Loucy (cell line): ENCODE measurements at regions not wholly inside any gene's neighbourhood (a gene's known extent, or its start where the extent isn't known, plus 50 kb on each side); places are given as distances from the start of the nearest gene placed in this dataset.

Source experiments
- H2AFZ ChIP-seq: fragments of 200-600 bp; sonication (generic); 2 replicates; pipeline ENCODE4 v1.6.0; 2016; ENCODE audit warnings: antibody characterized with exemption, mild to moderate bottlenecking, low read length, moderate library complexity
- H3F3A ChIP-seq: fragments of 200-600 bp; 2 replicates; pipeline ENCODE4 v1.6.0; 2016; ENCODE audit warnings: antibody characterized with exemption, low read depth, mild to moderate bottlenecking
- H3K27me3 ChIP-seq: fragments of 200-600 bp; sonication (generic); 2 replicates; pipeline ENCODE4 v1.6.1; 2014; ENCODE audit warnings: low read length, mild to moderate bottlenecking; ENCODE audit not compliant: insufficient read depth, poor library complexity, severe bottlenecking
- H3K36me3 ChIP-seq: fragments of 200-600 bp; sonication (generic); 2 replicates; pipeline ENCODE4 v1.6.1; 2016; ENCODE audit warnings: low read length; ENCODE audit not compliant: insufficient read depth
- H3K4me1 ChIP-seq: fragments of 200-600 bp; sonication (generic); 2 replicates; pipeline ENCODE4 v1.5.1; 2014; ENCODE audit warnings: low read length, mild to moderate bottlenecking; ENCODE audit not compliant: insufficient read depth, poor library complexity, severe bottlenecking
- H3K4me2 ChIP-seq: fragments of 200-600 bp; sonication (generic); 2 replicates; pipeline ENCODE4 v1.6.0; 2014; ENCODE audit warnings: antibody characterized with exemption, low read length, low read depth, mild to moderate bottlenecking; ENCODE audit not compliant: poor library complexity, severe bottlenecking
- H3K4me3 ChIP-seq: fragments of 200-600 bp; sonication (generic); 2 replicates; pipeline ENCODE4 v1.5.1; 2014; ENCODE audit warnings: low read length, mild to moderate bottlenecking, mixed read lengths; ENCODE audit not compliant: poor library complexity, severe bottlenecking
- H3K79me2 ChIP-seq: fragments of 200-600 bp; sonication (generic); 2 replicates; pipeline ENCODE4 v1.6.1; 2014; ENCODE audit warnings: low read length; ENCODE audit not compliant: insufficient read depth
- H3K9ac ChIP-seq: fragments of 200-600 bp; sonication (generic); 2 replicates; pipeline ENCODE4 v1.6.0; 2014; ENCODE audit warnings: mild to moderate bottlenecking, low read depth, low read length, moderate library complexity; ENCODE audit not compliant: poor library complexity, severe bottlenecking
- H3K9me2 ChIP-seq: fragments of 200-600 bp; sonication (generic); replicated peaks from 2 replicates; pipeline ENCODE4 v1.6.1; 2016; ENCODE audit warnings: low read depth, low read length, mixed read lengths
- H3K9me3 ChIP-seq: fragments of 200-600 bp; sonication (generic); 2 replicates; pipeline ENCODE4 v1.6.1; 2014; ENCODE audit warnings: mild to moderate bottlenecking, antibody characterized with exemption, low read length, low read depth; ENCODE audit not compliant: insufficient read depth
- H4K20me1 ChIP-seq: fragments of 200-600 bp; sonication (generic); 2 replicates; pipeline ENCODE4 v1.6.0; 2014; ENCODE audit warnings: antibody characterized with exemption, low read length, mild to moderate bottlenecking; ENCODE audit not compliant: insufficient read depth, poor library complexity, severe bottlenecking
- CTCF ChIP-seq: fragments of 200-600 bp; sonication (generic); conservative IDR thresholded peaks from 2 replicates; pipeline ENCODE4 v1.5.1; 2014; ENCODE audit warnings: mild to moderate bottlenecking, antibody characterized with exemption, low read length
- EZH2phosphoT487 ChIP-seq: fragments of 200-600 bp; IDR thresholded peaks from 2 replicates; pipeline ENCODE4 v1.6.1; 2018; ENCODE audit warnings: antibody characterized with exemption, mild to moderate bottlenecking, moderate library complexity, borderline replicate concordance

GRCh38 chr4:43968011-43968410, 480.6 kb downstream of the KCTD8 start:
- no peak overlapping the region for H2AFZ ChIP-seq
- H3F3A ChIP-seq: no peaks in the 10 kb centered on the region
- H3K9ac ChIP-seq: no peak overlapping the region
- no peaks in the 10 kb centered on the region for H3K9me2 ChIP-seq
- H3K4me3 ChIP-seq: no peak overlapping the region
- no peaks in the 10 kb centered on the region for H3K4me1 ChIP-seq
- H3K79me2 ChIP-seq: no peaks in the 10 kb centered on the region
- no peaks in the 10 kb centered on the region for H3K27me3 ChIP-seq
- TF ChIP-seq EZH2phosphoT487 (no peak), CTCF (no peak)
- no peak overlapping the region for H3K4me2 ChIP-seq
- no peaks in the 10 kb centered on the region for H3K36me3 ChIP-seq
- no peaks in the 10 kb centered on the region for H3K9me3 ChIP-seq
- no peaks in the 10 kb centered on the region for H4K20me1 ChIP-seq

- Histone ChIP-seq H3K79me2 (no peaks in the 10 kb centered on the region), H3F3A (no peaks in the 10 kb centered on the region), H3K9me3 (no peaks in the 10 kb centered on the region), H3K4me2 (no peak overlapping the region), H3K9ac (no peak overlapping the region), H3K4me1 (no peaks in the 10 kb centered on the region), H2AFZ (no peak overlapping the region), H3K4me3 (no peak overlapping the region), H3K9me2 (no peaks in the 10 kb centered on the region), H4K20me1 (no peaks in the 10 kb centered on the region), H3K27me3 (no peaks in the 10 kb centered on the region), H3K36me3 (no peaks in the 10 kb centered on the region)
- no peak for TF ChIP-seq EZH2phosphoT487
- TF ChIP-seq CTCF: no peak
These were observed 465.0 kb downstream of the KCTD8 start for GRCh38 chr4:43983610-43984009.

GRCh38 chr4:43987331-43987944, 461.2 kb downstream of the KCTD8 start:
- no peaks in the 10 kb centered on the region for H3K9me3 ChIP-seq
- no peak overlapping the region for H3K4me3 ChIP-seq
- H3K4me1 ChIP-seq: no peaks in the 10 kb centered on the region
- H4K20me1 ChIP-seq: no peaks in the 10 kb centered on the region
- H3K4me2 ChIP-seq: no peak overlapping the region
- H3F3A ChIP-seq: no peaks in the 10 kb centered on the region
- no peak overlapping the region for H3K9ac ChIP-seq
- TF ChIP-seq EZH2phosphoT487: no peak
- no peak overlapping the region for H2AFZ ChIP-seq
- no peaks in the 10 kb centered on the region for H3K36me3 ChIP-seq
- H3K27me3 ChIP-seq: no peaks in the 10 kb centered on the region
- no peaks in the 10 kb centered on the region for H3K9me2 ChIP-seq
- H3K79me2 ChIP-seq: no peaks in the 10 kb centered on the region

GRCh38 chr4:43990551-43990950, 458.1 kb downstream of the KCTD8 start:
- H3K9me2 ChIP-seq: no peaks in the 10 kb centered on the region
- H3K27me3 ChIP-seq: no peaks in the 10 kb centered on the region
- H3K36me3 ChIP-seq: no peaks in the 10 kb centered on the region
- no peaks in the 10 kb centered on the region for H3K4me1 ChIP-seq
- no peaks in the 10 kb centered on the region for H3K9me3 ChIP-seq
- no peaks in the 10 kb centered on the region for H3K79me2 ChIP-seq
- no peak overlapping the region for H3K4me3 ChIP-seq
- H3K9ac ChIP-seq: no peak overlapping the region
- H2AFZ ChIP-seq: no peak overlapping the region
- no peak for TF ChIP-seq EZH2phosphoT487
- TF ChIP-seq CTCF: no peak
- H3K4me2 ChIP-seq: no peak overlapping the region
- no peaks in the 10 kb centered on the region for H3F3A ChIP-seq
- H4K20me1 ChIP-seq: no peaks in the 10 kb centered on the region
